OCI-LY7 (cell line): ENCODE measurements at regions not wholly inside any gene's neighbourhood (a gene's known extent, or its start where the extent isn't known, plus 50 kb on each side); places are given as distances from the start of the nearest gene placed in this dataset.

Experiments
- EZH2phosphoT487 ChIP-seq: fragments of 200-600 bp; sonication (generic); IDR thresholded peaks from 2 replicates; pipeline ENCODE4 v1.6.1; 2018; ENCODE audit warnings: low read depth, borderline replicate concordance, mild to moderate bottlenecking, mixed run types, antibody characterized with exemption, low read length, moderate library complexity, mixed read lengths
- TF ChIP-seq, protein P1 (sequence below): fragments of 200-600 bp; sonication (generic); conservative IDR thresholded peaks from 2 replicates; pipeline ENCODE4 v1.5.1; 2014; ENCODE audit warnings: mild to moderate bottlenecking, antibody characterized with exemption, low read length, moderate library complexity, mixed read lengths

DNA sequence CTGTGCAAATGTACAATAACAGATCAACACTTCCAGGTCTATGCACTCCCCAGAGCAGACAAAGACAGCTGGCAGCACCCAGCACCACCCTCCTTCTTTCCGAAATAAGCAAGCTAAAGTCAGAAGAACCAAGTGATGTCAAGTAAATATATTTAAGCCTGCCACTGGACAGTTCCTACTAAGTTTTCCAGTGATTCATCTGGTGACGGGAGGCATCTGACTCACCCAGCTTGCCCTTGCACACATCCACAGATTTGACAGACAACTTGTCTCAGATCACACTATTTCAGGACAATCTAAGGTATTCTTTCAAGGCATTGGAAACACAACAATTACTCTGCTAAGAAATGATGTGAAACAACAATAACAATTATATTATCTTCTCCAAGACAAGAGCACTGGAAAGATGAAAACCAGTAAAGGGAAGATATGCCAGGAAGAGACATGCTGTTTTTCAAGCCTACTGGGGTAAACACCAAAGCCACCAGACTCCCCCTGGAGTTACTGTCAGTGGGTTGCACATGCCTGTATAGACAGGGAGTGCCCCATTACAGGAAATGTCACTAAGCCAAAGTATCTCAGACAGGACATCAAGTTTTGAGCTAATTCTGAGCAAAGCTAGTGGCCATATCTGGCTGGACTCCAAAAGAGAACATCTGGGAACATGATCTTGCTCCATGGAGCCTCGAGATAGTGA lies 287.9 kb upstream of the KLHL29 start:
- TF ChIP-seq, protein P1, sequence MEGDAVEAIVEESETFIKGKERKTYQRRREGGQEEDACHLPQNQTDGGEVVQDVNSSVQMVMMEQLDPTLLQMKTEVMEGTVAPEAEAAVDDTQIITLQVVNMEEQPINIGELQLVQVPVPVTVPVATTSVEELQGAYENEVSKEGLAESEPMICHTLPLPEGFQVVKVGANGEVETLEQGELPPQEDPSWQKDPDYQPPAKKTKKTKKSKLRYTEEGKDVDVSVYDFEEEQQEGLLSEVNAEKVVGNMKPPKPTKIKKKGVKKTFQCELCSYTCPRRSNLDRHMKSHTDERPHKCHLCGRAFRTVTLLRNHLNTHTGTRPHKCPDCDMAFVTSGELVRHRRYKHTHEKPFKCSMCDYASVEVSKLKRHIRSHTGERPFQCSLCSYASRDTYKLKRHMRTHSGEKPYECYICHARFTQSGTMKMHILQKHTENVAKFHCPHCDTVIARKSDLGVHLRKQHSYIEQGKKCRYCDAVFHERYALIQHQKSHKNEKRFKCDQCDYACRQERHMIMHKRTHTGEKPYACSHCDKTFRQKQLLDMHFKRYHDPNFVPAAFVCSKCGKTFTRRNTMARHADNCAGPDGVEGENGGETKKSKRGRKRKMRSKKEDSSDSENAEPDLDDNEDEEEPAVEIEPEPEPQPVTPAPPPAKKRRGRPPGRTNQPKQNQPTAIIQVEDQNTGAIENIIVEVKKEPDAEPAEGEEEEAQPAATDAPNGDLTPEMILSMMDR, result no peak
- TF ChIP-seq EZH2phosphoT487, result no peak
